ENCODE measurements at regions not wholly inside any gene's neighbourhood (a gene's known extent, or its start where the extent isn't known, plus 50 kb on each side); places are given as distances from the start of the nearest gene placed in this dataset.

- DNase-seq: no peak
These were observed 524.0 kb upstream of the KIRREL3 start for GRCh38 chr11:127524618-127525017.

- DNase-seq: no peak
These were observed 520.8 kb upstream of the KIRREL3 start for GRCh38 chr11:127521413-127521812.

GRCh38 chr11:127507851-127508250 lies 507.3 kb upstream of the KIRREL3 start:
- DNase-seq: no peak

- no peak for DNase-seq
These were observed 506.1 kb upstream of the KIRREL3 start for GRCh38 chr11:127506647-127507046.

GRCh38 chr11:127506126-127506525 lies 505.6 kb upstream of the KIRREL3 start:
- DNase-seq: no peak

- DNase-seq: no peak
These were observed 495.6 kb upstream of the KIRREL3 start for GRCh38 chr11:127496165-127496564.

GRCh38 chr11:127493330-127494022 lies 492.9 kb upstream of the KIRREL3 start:
- DNase-seq: no peak

- DNase-seq: no peak
These were observed 491.5 kb upstream of the KIRREL3 start for GRCh38 chr11:127492029-127492428.

- no peak for DNase-seq
These were observed 491.0 kb upstream of the KIRREL3 start for GRCh38 chr11:127491589-127491988.

- DNase-seq: no peak
These were observed 490.3 kb upstream of the KIRREL3 start for GRCh38 chr11:127490896-127491295.

- no peak for DNase-seq
These were observed 485.0 kb upstream of the KIRREL3 start for GRCh38 chr11:127485541-127485940.

GRCh38 chr11:127481391-127481790 lies 480.8 kb upstream of the KIRREL3 start:
- DNase-seq: no peak

- no peak for DNase-seq
These were observed 478.3 kb upstream of the KIRREL3 start for GRCh38 chr11:127478826-127479225.

- no peak for DNase-seq
These were observed 474.2 kb upstream of the KIRREL3 start for GRCh38 chr11:127474766-127475165.

GRCh38 chr11:127472505-127472904 lies 471.9 kb upstream of the KIRREL3 start:
- no peak for DNase-seq

GRCh38 chr11:127471662-127472061 lies 471.1 kb upstream of the KIRREL3 start:
- DNase-seq: no peak

- no peak for DNase-seq
These were observed 469.8 kb upstream of the KIRREL3 start for GRCh38 chr11:127470306-127470884.

- no peak for DNase-seq
These were observed 463.8 kb upstream of the KIRREL3 start for GRCh38 chr11:127464325-127464724.

- no peak for DNase-seq
These were observed 461.4 kb upstream of the KIRREL3 start for GRCh38 chr11:127462065-127462344.

GRCh38 chr11:127461241-127462064 lies 460.9 kb upstream of the KIRREL3 start:
- DNase-seq: no peak

- no peak for DNase-seq
These were observed 458.0 kb upstream of the KIRREL3 start for GRCh38 chr11:127458561-127458960.

- no peak for DNase-seq
These were observed 454.3 kb upstream of the KIRREL3 start for GRCh38 chr11:127454856-127455255.

GRCh38 chr11:127452533-127452932 lies 452.0 kb upstream of the KIRREL3 start:
- DNase-seq: no peak

- no peak for DNase-seq
These were observed 451.3 kb upstream of the KIRREL3 start for GRCh38 chr11:127451861-127452260.

Data from T1000 (cell line).